NB4 (cell line): ENCODE measurements at regions not wholly inside any gene's neighbourhood (a gene's known extent, or its start where the extent isn't known, plus 50 kb on each side); places are given as distances from the start of the nearest gene placed in this dataset.

Source experiments
- CTCF ChIP-seq: IDR thresholded peaks from one replicate; pipeline ENCODE4 v1.5.1; 2012; ENCODE audit warnings: low read depth, low read length
- POLR2A ChIP-seq: IDR thresholded peaks from 2 replicates; pipeline ENCODE4 v1.6.1; 2011; ENCODE audit warnings: mild to moderate bottlenecking; ENCODE audit not compliant: insufficient read length; ENCODE audit errors: extremely low read depth

DNA sequence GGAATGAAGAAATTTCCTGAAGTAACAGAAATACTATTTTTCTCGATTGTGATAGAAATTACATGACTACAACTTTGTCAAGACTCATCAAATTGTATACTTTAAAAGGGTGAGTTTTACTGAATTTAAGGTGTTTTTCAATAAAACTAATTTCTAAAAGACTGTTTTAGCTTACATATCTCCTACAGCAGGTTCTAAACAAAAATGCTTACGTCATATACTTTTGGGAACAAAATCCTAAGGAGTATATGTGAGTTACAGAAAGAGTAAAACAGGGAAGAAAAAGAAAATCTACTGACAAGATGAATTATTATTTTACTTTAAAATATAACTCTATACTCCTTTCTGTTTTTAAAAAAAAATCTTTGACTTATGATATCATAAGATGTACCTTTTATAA lies 660.3 kb upstream of the PKDCC start:
- TF ChIP-seq CTCF: no peak
- TF ChIP-seq POLR2A: no peak
